ENCODE measurements at regions not wholly inside any gene's neighbourhood (a gene's known extent, or its start where the extent isn't known, plus 50 kb on each side); places are given as distances from the start of the nearest gene placed in this dataset.
A peak's percentile ranks its signal among the peaks of the same experiment; 100 is the strongest.

DNA sequence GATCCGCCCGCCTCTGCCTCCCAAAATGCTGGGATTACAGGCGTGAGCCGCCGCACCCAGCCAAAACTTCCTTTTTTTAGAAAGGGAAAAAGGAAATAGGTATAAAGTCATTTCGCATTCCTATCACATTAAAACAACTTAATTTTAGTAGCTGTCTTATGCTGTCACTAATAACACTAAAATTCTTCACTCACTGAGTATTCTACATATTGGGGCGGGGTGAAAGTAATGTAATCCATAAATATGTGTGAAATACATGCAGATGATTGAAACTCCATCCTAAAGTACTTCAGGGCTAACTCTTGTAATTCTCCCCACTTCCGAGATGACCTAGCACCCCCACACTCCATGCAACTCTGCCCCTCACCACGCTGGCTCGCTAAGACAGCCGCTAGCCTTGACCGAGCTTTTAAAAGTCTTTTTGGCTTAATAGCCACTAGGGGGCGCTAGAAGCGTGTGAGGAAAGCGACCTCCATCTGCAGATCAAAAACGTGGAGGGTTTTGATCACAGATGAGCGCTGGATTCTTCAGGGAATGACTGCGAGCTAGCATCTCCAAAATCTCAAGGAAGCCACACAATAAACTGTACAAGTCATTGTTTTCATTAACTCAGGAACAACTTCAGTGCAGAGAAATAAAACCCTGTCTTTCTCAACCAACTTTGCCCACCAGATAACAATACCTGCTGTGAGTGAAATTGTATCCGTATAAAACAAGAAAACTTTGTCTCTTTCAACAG is 129.3 kb upstream of the IGF1R start:
- TF ChIP-seq, protein P1, sequence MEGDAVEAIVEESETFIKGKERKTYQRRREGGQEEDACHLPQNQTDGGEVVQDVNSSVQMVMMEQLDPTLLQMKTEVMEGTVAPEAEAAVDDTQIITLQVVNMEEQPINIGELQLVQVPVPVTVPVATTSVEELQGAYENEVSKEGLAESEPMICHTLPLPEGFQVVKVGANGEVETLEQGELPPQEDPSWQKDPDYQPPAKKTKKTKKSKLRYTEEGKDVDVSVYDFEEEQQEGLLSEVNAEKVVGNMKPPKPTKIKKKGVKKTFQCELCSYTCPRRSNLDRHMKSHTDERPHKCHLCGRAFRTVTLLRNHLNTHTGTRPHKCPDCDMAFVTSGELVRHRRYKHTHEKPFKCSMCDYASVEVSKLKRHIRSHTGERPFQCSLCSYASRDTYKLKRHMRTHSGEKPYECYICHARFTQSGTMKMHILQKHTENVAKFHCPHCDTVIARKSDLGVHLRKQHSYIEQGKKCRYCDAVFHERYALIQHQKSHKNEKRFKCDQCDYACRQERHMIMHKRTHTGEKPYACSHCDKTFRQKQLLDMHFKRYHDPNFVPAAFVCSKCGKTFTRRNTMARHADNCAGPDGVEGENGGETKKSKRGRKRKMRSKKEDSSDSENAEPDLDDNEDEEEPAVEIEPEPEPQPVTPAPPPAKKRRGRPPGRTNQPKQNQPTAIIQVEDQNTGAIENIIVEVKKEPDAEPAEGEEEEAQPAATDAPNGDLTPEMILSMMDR (IDR thresholded peaks at IDR 0.05; ENCODE audit: control insufficient read depth, extremely low read depth, insufficient read depth) = peak; percentile 64
- peak; percentile 38 for DNase-seq (ENCODE audit: low read depth)
- no peak overlapping the region for H3K4me3 ChIP-seq (ENCODE audit: low read depth, low read length)

DNA sequence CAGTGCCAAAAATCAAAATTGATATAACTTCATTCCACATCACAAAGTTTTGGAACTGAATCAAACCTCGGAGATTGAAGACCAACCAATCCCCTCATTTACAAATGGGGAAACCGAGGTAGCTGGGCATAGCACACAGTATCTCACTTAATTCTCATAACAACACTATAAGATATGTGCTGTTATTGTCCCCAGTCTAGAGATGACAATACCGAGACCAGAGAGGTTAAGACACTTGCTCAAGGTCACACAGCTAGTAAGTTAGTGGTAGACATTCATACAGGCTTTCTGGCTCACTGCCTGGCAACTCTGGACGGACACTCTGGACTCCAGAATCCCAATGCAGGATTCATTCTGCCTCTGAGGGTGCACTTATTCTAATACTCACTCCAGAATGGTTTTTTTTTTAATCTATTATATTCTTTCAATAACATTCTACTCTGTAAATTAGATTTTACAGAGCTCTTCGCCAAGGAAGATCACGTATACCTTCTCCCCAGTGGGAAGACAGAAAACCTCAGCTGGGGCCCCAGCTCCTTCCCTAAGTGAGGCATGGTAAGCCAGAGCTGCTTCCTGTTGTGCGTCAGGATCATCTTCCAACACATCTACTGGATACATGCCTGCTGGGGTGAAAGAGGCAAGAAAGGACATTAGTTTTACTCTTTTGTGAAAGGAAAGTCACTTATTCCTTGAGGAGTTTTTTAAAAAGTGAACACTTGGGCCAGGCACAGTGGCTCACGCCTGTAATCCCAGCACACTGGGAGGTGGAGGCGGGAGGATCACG is 128.4 kb upstream of the IGF1R start:
- no peak for DNase-seq (ENCODE audit: low read depth)
- no peak overlapping the region for H3K4me3 ChIP-seq (ENCODE audit: low read depth, low read length)
- TF ChIP-seq, protein P1 (IDR thresholded peaks at IDR 0.05; ENCODE audit: control insufficient read depth, extremely low read depth, insufficient read depth) = no peak

DNA sequence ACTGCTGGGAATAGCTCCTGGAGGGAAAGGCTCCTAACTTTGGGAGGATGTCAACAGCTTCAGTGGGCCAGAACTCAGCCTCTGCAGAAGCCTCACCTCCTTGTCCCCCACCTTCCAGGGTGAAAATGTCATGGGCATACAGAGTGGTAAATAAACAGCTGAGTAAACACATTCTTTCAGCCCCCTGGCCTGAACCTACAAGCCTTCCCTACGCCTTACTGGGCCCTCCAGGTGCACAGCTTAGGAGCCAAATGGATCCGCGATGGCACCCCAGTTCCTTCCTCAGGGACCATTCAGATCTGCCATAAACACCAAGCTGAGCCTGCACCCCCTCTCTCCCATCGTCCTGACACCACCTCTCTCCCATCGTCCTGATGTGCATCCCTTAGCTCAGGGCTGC is 126.2 kb upstream of the IGF1R start:
- H3K4me3 ChIP-seq (ENCODE audit: low read depth, low read length) = no peak overlapping the region
- no peak for DNase-seq (ENCODE audit: low read depth)
- TF ChIP-seq, protein P1 (IDR thresholded peaks at IDR 0.05; ENCODE audit: control insufficient read depth, extremely low read depth, insufficient read depth) = no peak

- TF ChIP-seq, protein P1 (IDR thresholded peaks at IDR 0.05; ENCODE audit: control insufficient read depth, extremely low read depth, insufficient read depth) = no peak
- no peak for DNase-seq (ENCODE audit: low read depth)
These were observed 124.3 kb upstream of the IGF1R start for GRCh38 chr15:98523912-98524662.

DNA sequence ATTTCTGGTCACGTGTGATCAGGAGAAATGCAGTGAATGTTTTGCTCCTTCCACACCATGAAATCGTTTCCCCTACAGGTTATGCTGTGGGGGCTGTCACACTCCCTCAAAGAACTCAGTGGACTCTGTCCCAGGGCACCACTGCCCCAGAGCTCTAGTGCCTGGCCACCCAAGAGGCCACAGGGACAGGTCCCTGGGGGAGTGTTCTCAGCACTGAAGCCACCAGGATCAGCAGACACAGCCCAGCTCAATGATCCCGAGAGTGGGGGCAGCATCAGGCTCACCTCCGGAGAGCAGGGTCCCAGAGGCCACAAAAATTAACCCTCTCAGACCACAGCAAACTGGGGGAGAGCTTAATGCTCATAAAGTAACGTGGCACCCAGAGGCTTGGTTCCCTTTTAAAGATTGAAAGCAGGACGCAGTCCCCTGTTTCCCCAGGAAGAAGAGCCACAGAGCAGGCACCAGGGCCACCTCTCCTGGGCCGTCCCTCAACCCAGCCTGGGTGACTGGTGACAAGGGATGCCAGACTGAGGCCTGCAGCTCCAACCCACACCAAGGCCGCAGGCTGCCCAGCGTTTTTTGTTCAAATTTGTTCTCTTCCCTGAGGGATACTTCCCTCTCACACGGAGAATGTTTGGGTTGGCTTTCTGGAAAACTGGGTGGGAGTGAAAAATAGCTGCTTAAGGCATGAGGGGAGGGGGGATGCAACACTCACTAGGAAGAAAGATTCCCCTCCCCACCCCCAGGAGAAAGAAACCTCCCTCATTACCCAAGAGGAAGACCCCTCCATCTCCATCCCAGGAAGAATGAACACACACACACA is 123.3 kb upstream of the IGF1R start:
- TF ChIP-seq, protein P1 (IDR thresholded peaks at IDR 0.05; ENCODE audit: control insufficient read depth, extremely low read depth, insufficient read depth) = no peak
- DNase-seq (ENCODE audit: low read depth) = no peak
- H3K4me3 ChIP-seq (ENCODE audit: low read depth, low read length) = no peak overlapping the region

More at GRCh38 chr15:98523912-98524662, 124.3 kb upstream of the IGF1R start:
- H3K4me3 ChIP-seq (ENCODE audit: low read depth, low read length) = no peak overlapping the region

- DNase-seq (ENCODE audit: low read depth) = no peak
- H3K4me3 ChIP-seq (ENCODE audit: low read depth, low read length) = no peak overlapping the region
- TF ChIP-seq, protein P1 (IDR thresholded peaks at IDR 0.05; ENCODE audit: control insufficient read depth, extremely low read depth, insufficient read depth) = no peak
These were observed 122.7 kb upstream of the IGF1R start for GRCh38 chr15:98525661-98526001.

Measured in LNCaP clone FGC (cell line).